NCI-H526 treated with DMSO at 0.1 percent for 48 hours (cell line): ENCODE measurements at regions not wholly inside any gene's neighbourhood (a gene's known extent, or its start where the extent isn't known, plus 50 kb on each side); places are given as distances from the start of the nearest gene placed in this dataset.
A peak's percentile ranks its signal among the peaks of the same experiment; 100 is the strongest.
"Not testable (repeated sequence)": the region's sequence is repeated elsewhere in the genome, so short reads cannot be mapped to it uniquely, and the experiment has no call there.

Source experiments
- DNase-seq: peaks from one replicate; lab custom pipeline; 2025; lab: John Stamatoyannopoulos, UW

GRCh38 chr14:87815121-87815520 is 177.9 kb downstream of the GALC start:
- DNase-seq = no peak

- peak; percentile 99 for DNase-seq
Observed at GRCh38 chr14:87813686-87814085, 179.3 kb downstream of the GALC start.

- DNase-seq = peak; percentile 99
Observed at GRCh38 chr14:87813211-87813610, 179.8 kb downstream of the GALC start.

GRCh38 chr14:87811246-87811645 is 181.7 kb downstream of the GALC start:
- DNase-seq = no peak

GRCh38 chr14:87810711-87811110 is 182.3 kb downstream of the GALC start:
- DNase-seq = no peak

- no peak for DNase-seq
Observed at GRCh38 chr14:87809261-87809660, 183.7 kb downstream of the GALC start.

- no peak for DNase-seq
Observed at GRCh38 chr14:87805315-87805723, 187.7 kb downstream of the GALC start.

GRCh38 chr14:87800216-87800615 is 192.8 kb downstream of the GALC start:
- DNase-seq = no peak

- DNase-seq = peak; percentile 15
Observed at GRCh38 chr14:87799400-87799799, 193.6 kb downstream of the GALC start.

GRCh38 chr14:87797001-87797400 is 196.0 kb downstream of the GALC start:
- DNase-seq = no peak

- no peak for DNase-seq
Observed at GRCh38 chr14:87794561-87794960, 198.4 kb downstream of the GALC start.

GRCh38 chr14:87785897-87786296 is 207.1 kb downstream of the GALC start:
- DNase-seq = no peak

GRCh38 chr14:87784386-87784785 is 208.6 kb downstream of the GALC start:
- DNase-seq = peak; percentile 72

- no peak for DNase-seq
Observed at GRCh38 chr14:87783071-87783470, 209.9 kb downstream of the GALC start.

GRCh38 chr14:87772854-87773253 is 220.1 kb downstream of the GALC start:
- no peak for DNase-seq

- no peak for DNase-seq
Observed at GRCh38 chr14:87767567-87767901, 225.4 kb downstream of the GALC start.

GRCh38 chr14:87758876-87759275 is 234.1 kb downstream of the GALC start:
- no peak for DNase-seq

GRCh38 chr14:87756661-87757060 is 236.3 kb downstream of the GALC start:
- DNase-seq = no peak

- DNase-seq = no peak
Observed at GRCh38 chr14:87754520-87755223, 238.3 kb downstream of the GALC start.

- no peak for DNase-seq
Observed at GRCh38 chr14:87748558-87748957, 244.4 kb downstream of the GALC start.

GRCh38 chr14:87745507-87746118 is 247.4 kb downstream of the GALC start:
- peak; percentile 2 for DNase-seq

GRCh38 chr14:87734577-87735360 is 258.2 kb downstream of the GALC start:
- DNase-seq = not testable (repeated sequence)

GRCh38 chr14:87733115-87733514 is 259.9 kb downstream of the GALC start:
- not testable (repeated sequence) for DNase-seq
